Right lobe of liver (tissue), 4 donors: ENCODE measurements at regions not wholly inside any gene's neighbourhood (a gene's known extent, or its start where the extent isn't known, plus 50 kb on each side); places are given as distances from the start of the nearest gene placed in this dataset.

Experiments
- POLR2A ChIP-seq: fragments of 450-650 bp; IDR thresholded peaks from one replicate; pipeline ENCODE4 v1.6.1; 2017; ENCODE audit warnings: antibody characterized with exemption, mild to moderate bottlenecking
- TF ChIP-seq, protein P1 (sequence below), 4 donors: fragments of 200-600 bp in 3 of 4; fragments of 450-650 bp in 1 of 4; IDR thresholded peaks; one replicate each; pipeline versions ENCODE4 v1.5.1 to v1.8.0; 2016 to 2022; ENCODE audit warnings: antibody characterized with exemption in 4 of 4, mild to moderate bottlenecking in 2 of 4
- donor health status: DM: no; HTN: no; CAD: no.
- donor health status: DM: no; HTN: no; CAD: no.
- donor health status: DM: no; HTN: yes; CAD: no.

DNA sequence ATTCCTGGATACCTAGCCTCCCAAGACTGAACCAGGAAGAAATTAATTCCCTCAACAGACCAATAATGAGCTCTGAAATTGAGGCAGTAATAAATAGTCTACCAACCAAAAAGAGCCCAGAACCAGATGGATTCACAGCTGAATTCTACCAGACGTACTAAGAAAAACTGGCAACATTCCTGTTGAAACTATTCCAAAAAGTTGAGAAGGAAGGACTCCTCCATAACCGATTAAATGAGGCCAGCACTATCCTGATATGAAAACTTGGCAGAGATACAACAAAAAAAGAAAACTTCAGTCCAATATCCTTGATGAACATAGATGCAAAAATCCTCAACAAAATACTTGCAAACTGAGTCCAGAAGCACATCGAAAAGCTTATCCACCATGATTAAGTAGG is 392.5 kb upstream of the GRAMD2B start:
- TF ChIP-seq, protein P1, sequence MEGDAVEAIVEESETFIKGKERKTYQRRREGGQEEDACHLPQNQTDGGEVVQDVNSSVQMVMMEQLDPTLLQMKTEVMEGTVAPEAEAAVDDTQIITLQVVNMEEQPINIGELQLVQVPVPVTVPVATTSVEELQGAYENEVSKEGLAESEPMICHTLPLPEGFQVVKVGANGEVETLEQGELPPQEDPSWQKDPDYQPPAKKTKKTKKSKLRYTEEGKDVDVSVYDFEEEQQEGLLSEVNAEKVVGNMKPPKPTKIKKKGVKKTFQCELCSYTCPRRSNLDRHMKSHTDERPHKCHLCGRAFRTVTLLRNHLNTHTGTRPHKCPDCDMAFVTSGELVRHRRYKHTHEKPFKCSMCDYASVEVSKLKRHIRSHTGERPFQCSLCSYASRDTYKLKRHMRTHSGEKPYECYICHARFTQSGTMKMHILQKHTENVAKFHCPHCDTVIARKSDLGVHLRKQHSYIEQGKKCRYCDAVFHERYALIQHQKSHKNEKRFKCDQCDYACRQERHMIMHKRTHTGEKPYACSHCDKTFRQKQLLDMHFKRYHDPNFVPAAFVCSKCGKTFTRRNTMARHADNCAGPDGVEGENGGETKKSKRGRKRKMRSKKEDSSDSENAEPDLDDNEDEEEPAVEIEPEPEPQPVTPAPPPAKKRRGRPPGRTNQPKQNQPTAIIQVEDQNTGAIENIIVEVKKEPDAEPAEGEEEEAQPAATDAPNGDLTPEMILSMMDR (IDR thresholded peaks at IDR 0.05), result no peak
- no peak for TF ChIP-seq POLR2A
